A673 (cell line): ENCODE measurements at regions not wholly inside any gene's neighbourhood (a gene's known extent, or its start where the extent isn't known, plus 50 kb on each side); places are given as distances from the start of the nearest gene placed in this dataset.
"Not testable (repeated sequence)": the region's sequence is repeated elsewhere in the genome, so short reads cannot be mapped to it uniquely, and the experiment has no call there.

ENCODE experiments used
- BruUV-seq: library from RNA; stranded (reverse); fragments of 400-500 nt; replicated peaks from 2 replicates; lab custom pipeline; 2021; lab: Mats Ljungman, UMichigan
- CTCF ChIA-PET: fragments of 300-600 bp; sonication (Branson Sonifier 250); formaldehyde crosslinking; loops from one replicate; lab custom pipeline; 2022; ENCODE audit warnings: antibody characterized with exemption; lab: Charles Lee
- POLR2A ChIA-PET: fragments of 300-600 bp; sonication (Branson Sonifier 250); formaldehyde crosslinking; loops from one replicate; lab custom pipeline; 2022; ENCODE audit warnings: antibody characterized with exemption; ENCODE audit not compliant: low non-redundant PET; lab: Charles Lee
- DNase-seq: peaks from one replicate; pipeline ENCODE4 v3.0.0-alpha.2; 2015; ENCODE audit warnings: low spot score
- H3K27ac ChIP-seq: fragments of 200-600 bp; sonication (generic); 2 replicates; pipeline ENCODE4 v1.5.1; 2016; ENCODE audit warnings: mixed run types, low read depth, mild to moderate bottlenecking, mixed read lengths, antibody characterized with exemption, low read length; ENCODE audit not compliant: poor library complexity, severe bottlenecking
- H3K27me3 ChIP-seq: fragments of 200-600 bp; sonication (generic); replicated peaks from 2 replicates; pipeline ENCODE4 v1.6.1; 2017; ENCODE audit warnings: mixed run types, low read depth, mild to moderate bottlenecking, mixed read lengths, antibody characterized with exemption, low read length; ENCODE audit not compliant: insufficient read depth, poor library complexity
- H3K36me3 ChIP-seq: fragments of 200-600 bp; sonication (generic); 2 replicates; pipeline ENCODE4 v1.6.1; 2016; ENCODE audit warnings: mixed run types, mild to moderate bottlenecking, mixed read lengths, antibody characterized with exemption, low read length; ENCODE audit not compliant: insufficient read depth, poor library complexity, severe bottlenecking
- H3K4me1 ChIP-seq: fragments of 200-600 bp; sonication (generic); 2 replicates; pipeline ENCODE4 v1.6.1; 2017; ENCODE audit warnings: mixed run types, mild to moderate bottlenecking, mixed read lengths, antibody characterized with exemption, low read length; ENCODE audit not compliant: insufficient read depth, poor library complexity, severe bottlenecking
- H3K4me3 ChIP-seq: fragments of 200-600 bp; sonication (generic); 2 replicates; pipeline ENCODE4 v1.5.1; 2016; ENCODE audit warnings: low read depth, mixed run types, mild to moderate bottlenecking, mixed read lengths, low read length; ENCODE audit not compliant: poor library complexity, severe bottlenecking
- H3K9me3 ChIP-seq: fragments of 200-600 bp; sonication (generic); 2 replicates; pipeline ENCODE4 v1.6.1; 2016; ENCODE audit warnings: mixed run types, low read depth, mild to moderate bottlenecking, mixed read lengths, antibody characterized with exemption, low read length; ENCODE audit not compliant: poor library complexity, severe bottlenecking
- CTCF ChIP-seq: fragments of 300-800, 200-600 bp; sonication (generic); conservative IDR thresholded peaks from 2 replicates; pipeline ENCODE4 v1.5.1; 2017; ENCODE audit warnings: low read depth, mild to moderate bottlenecking, antibody characterized with exemption, low read length, moderate library complexity, mixed read lengths
- EZH2 ChIP-seq: fragments of 200-600 bp; sonication (generic); IDR thresholded peaks from 2 replicates; pipeline ENCODE4 v1.6.1; 2017; ENCODE audit warnings: borderline replicate concordance, low read depth, mild to moderate bottlenecking, mixed read lengths, antibody characterized with exemption, low read length; ENCODE audit not compliant: poor library complexity, severe bottlenecking
- intact Hi-C: fragments of 100-400 bp; cut with micrococcal nuclease; formaldehyde crosslinking; loops from one replicate; pipeline ENCODE4 v1.10.0; 2022; ENCODE audit not compliant: unreplicated experiment

GRCh38 chr11:122405547-122406341, 249.8 kb upstream of the UBASH3B start:
- H3K27me3 ChIP-seq: no peaks in the 10 kb centered on the region
- no peak overlapping the region for H3K4me3 ChIP-seq
- POLR2A ChIA-PET: no interaction called here
- no TSS peak for BruUV-seq
- no peaks in the 10 kb centered on the region for H3K36me3 ChIP-seq
- intact Hi-C loops: no loop called here
- DNase-seq: no peak
- no peak for TF ChIP-seq CTCF
- H3K4me1 ChIP-seq: no peaks in the 10 kb centered on the region
- H3K27ac ChIP-seq: no peak overlapping the region
- CTCF ChIA-PET: no interaction called here
- no peaks in the 10 kb centered on the region for H3K9me3 ChIP-seq

DNA sequence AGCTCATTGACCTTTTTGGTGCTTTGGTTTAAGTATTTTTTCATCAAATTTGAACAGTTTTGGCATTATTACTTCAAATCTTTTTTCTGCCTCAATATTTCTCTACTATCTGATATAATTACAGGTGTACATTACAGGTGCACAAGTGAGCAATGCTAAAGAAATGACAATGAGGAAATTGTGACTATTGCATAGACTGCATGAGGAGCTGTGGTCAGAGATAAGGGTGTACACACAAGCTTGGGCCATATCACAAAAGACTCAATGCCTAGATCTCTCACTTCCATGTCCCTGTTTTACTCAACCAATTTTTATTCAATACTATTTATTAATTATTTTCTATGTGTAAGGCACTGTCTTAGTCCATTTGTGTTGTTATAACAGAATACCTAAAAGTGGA, 251.0 kb upstream of the UBASH3B start:
- Histone ChIP-seq H3K27ac (no peak overlapping the region), H3K9me3 (no peaks in the 10 kb centered on the region), H3K4me3 (no peak overlapping the region), H3K27me3 (no peaks in the 10 kb centered on the region), H3K4me1 (no peaks in the 10 kb centered on the region), H3K36me3 (no peaks in the 10 kb centered on the region)
- no TSS peak for BruUV-seq
- no peak for DNase-seq
- ChIA-PET POLR2A (no interaction called here), CTCF (no interaction called here)
- intact Hi-C loops: no loop called here
- TF ChIP-seq CTCF (no peak), EZH2 (no peak)

DNA sequence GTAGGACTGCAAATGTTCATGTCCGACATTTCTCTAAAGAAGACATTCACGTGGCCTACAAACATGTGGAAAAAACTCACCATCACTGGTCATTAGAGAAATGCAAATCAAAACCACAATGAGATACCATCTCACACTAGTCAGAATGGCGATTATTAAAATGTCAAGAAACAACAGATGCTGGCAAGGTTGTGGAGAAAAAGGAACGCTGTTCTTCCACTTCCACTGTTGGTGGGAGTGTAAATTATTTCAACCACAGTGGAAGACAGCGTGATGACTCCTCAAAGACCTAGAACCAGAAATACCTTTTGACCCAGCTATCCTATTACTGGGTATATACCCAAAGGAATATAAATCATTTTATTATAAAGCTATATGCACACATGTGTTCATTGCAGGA, 253.9 kb upstream of the UBASH3B start:
- not testable (repeated sequence) for DNase-seq

GRCh38 chr11:122399375-122399774, 256.1 kb upstream of the UBASH3B start:
- intact Hi-C loops: no loop called here
- no peak for DNase-seq
- Histone ChIP-seq H3K27ac (no peak overlapping the region), H3K4me3 (no peak overlapping the region), H3K9me3 (no peaks in the 10 kb centered on the region), H3K4me1 (no peaks in the 10 kb centered on the region), H3K27me3 (no peaks in the 10 kb centered on the region), H3K36me3 (no peaks in the 10 kb centered on the region)
- no peak for TF ChIP-seq EZH2
- no peak for TF ChIP-seq CTCF
- BruUV-seq: no TSS peak
- ChIA-PET POLR2A (interaction anchor here (0.7 kb wide), 1 partner anchor 10 kb away, joined by 3 read pairs; no protein-coding TSS in a partner anchor), CTCF (no interaction called here)

More for the DNA sequence above, 253.9 kb upstream of the UBASH3B start:
- H3K4me3 ChIP-seq, H3K9me3 ChIP-seq, BruUV-seq, H3K36me3 ChIP-seq, H3K27me3 ChIP-seq, H3K27ac ChIP-seq, CTCF ChIA-PET, intact Hi-C loops, POLR2A ChIA-PET, H3K4me1 ChIP-seq: not testable (repeated sequence)
